UCSD-AML1 (cell line): ENCODE measurements at regions not wholly inside any gene's neighbourhood (a gene's known extent, or its start where the extent isn't known, plus 50 kb on each side); places are given as distances from the start of the nearest gene placed in this dataset.

Experiments used
- DNase-seq: peaks from one replicate; lab custom pipeline; 2025; ENCODE audit not compliant: unreplicated experiment; lab: John Stamatoyannopoulos, UW

- DNase-seq = no peak
Measured at GRCh38 chr5:173383711-173384110, 55.5 kb upstream of the STC2 start.

- DNase-seq = no peak
Measured at GRCh38 chr5:173378727-173379126, 50.5 kb upstream of the STC2 start.
